Endothelial cell (in vitro differentiated cells): ENCODE measurements at regions not wholly inside any gene's neighbourhood (a gene's known extent, or its start where the extent isn't known, plus 50 kb on each side); places are given as distances from the start of the nearest gene placed in this dataset.
"Not testable (repeated sequence)": the region's sequence is repeated elsewhere in the genome, so short reads cannot be mapped to it uniquely, and the experiment has no call there.

Experiments used
- DNase-seq: peaks from one replicate; pipeline ENCODE4 v3.0.0; 2021; ENCODE audit warnings: low spot score
- H3K27ac Mint-ChIP-seq: one replicate; pipeline ENCODE4 v1.8.0; 2021; ENCODE audit warnings: mixed read lengths, inconsistent platforms; ENCODE audit not compliant: unreplicated experiment
- H3K27me3 Mint-ChIP-seq: one replicate; pipeline ENCODE4 v1.8.0; 2021; ENCODE audit warnings: mild to moderate bottlenecking, moderate library complexity, mixed read lengths, inconsistent platforms; ENCODE audit not compliant: unreplicated experiment
- H3K36me3 Mint-ChIP-seq: one replicate; pipeline ENCODE4 v1.8.0; 2021; ENCODE audit warnings: mild to moderate bottlenecking, low read depth, mixed read lengths, inconsistent platforms; ENCODE audit not compliant: unreplicated experiment
- H3K4me1 Mint-ChIP-seq: one replicate; pipeline ENCODE4 v1.8.0; 2021; ENCODE audit warnings: mild to moderate bottlenecking, mixed read lengths, inconsistent platforms; ENCODE audit not compliant: unreplicated experiment
- H3K4me3 Mint-ChIP-seq: one replicate; pipeline ENCODE4 v1.8.0; 2021; ENCODE audit warnings: mild to moderate bottlenecking, mixed read lengths, inconsistent platforms; ENCODE audit not compliant: unreplicated experiment
- H3K9me3 Mint-ChIP-seq: one replicate; pipeline ENCODE4 v1.8.0; 2021; ENCODE audit warnings: mixed read lengths, inconsistent platforms; ENCODE audit not compliant: unreplicated experiment
- CTCF ChIP-seq: fragments of 200-600 bp; sonication (generic); IDR thresholded peaks from one replicate; pipeline ENCODE4 v1.5.0; 2021; ENCODE audit warnings: antibody characterized with exemption; ENCODE audit not compliant: unreplicated experiment

GRCh38 chr16:17031484-17032268 lies 439.1 kb downstream of the XYLT1 start:
- Mint-ChIP-seq H3K27ac (no peak overlapping the region), H3K36me3 (no peaks in the 10 kb centered on the region)

GRCh38 chr16:17032332-17032731 lies 438.4 kb downstream of the XYLT1 start:
- no peak for DNase-seq
- no peak overlapping the region for H3K4me3 Mint-ChIP-seq
- no peaks in the 10 kb centered on the region for H3K36me3 Mint-ChIP-seq
- no peak overlapping the region for H3K27ac Mint-ChIP-seq
- no peaks in the 10 kb centered on the region for H3K9me3 Mint-ChIP-seq
- no peaks in the 10 kb centered on the region for H3K4me1 Mint-ChIP-seq
- TF ChIP-seq CTCF: no peak
- no peaks in the 10 kb centered on the region for H3K27me3 Mint-ChIP-seq

More at GRCh38 chr16:17031484-17032268, 439.1 kb downstream of the XYLT1 start:
- Mint-ChIP-seq H3K4me3 (no peak overlapping the region), H3K27me3 (no peaks in the 10 kb centered on the region), H3K9me3 (no peaks in the 10 kb centered on the region), H3K4me1 (no peaks in the 10 kb centered on the region)
- no peak for DNase-seq
- TF ChIP-seq CTCF: no peak

GRCh38 chr16:17034477-17035252 lies 436.1 kb downstream of the XYLT1 start:
- DNase-seq: no peak
- no peaks in the 10 kb centered on the region for H3K4me1 Mint-ChIP-seq
- H3K27me3 Mint-ChIP-seq: no peaks in the 10 kb centered on the region
- H3K36me3 Mint-ChIP-seq: no peaks in the 10 kb centered on the region
- H3K4me3 Mint-ChIP-seq: no peak overlapping the region
- no peaks in the 10 kb centered on the region for H3K9me3 Mint-ChIP-seq
- TF ChIP-seq CTCF: no peak
- H3K27ac Mint-ChIP-seq: no peak overlapping the region

- DNase-seq: no peak
- no peaks in the 10 kb centered on the region for H3K36me3 Mint-ChIP-seq
- TF ChIP-seq CTCF: no peak
Observed at GRCh38 chr16:17037499-17037898, 433.3 kb downstream of the XYLT1 start.

GRCh38 chr16:17038415-17038814 lies 432.3 kb downstream of the XYLT1 start:
- TF ChIP-seq CTCF: no peak
- Mint-ChIP-seq H3K27me3 (peaks cover 1% of the 10 kb centered on the region), H3K27ac (no peak overlapping the region), H3K36me3 (no peaks in the 10 kb centered on the region), H3K4me1 (no peaks in the 10 kb centered on the region), H3K4me3 (no peak overlapping the region), H3K9me3 (no peaks in the 10 kb centered on the region)
- DNase-seq: no peak

More at GRCh38 chr16:17037499-17037898, 433.3 kb downstream of the XYLT1 start:
- no peaks in the 10 kb centered on the region for H3K9me3 Mint-ChIP-seq
- H3K4me1 Mint-ChIP-seq: no peaks in the 10 kb centered on the region
- H3K4me3 Mint-ChIP-seq: no peak overlapping the region
- H3K27me3 Mint-ChIP-seq: no peaks in the 10 kb centered on the region
- H3K27ac Mint-ChIP-seq: no peak overlapping the region

GRCh38 chr16:17049109-17049508 lies 421.7 kb downstream of the XYLT1 start:
- H3K4me1 Mint-ChIP-seq, DNase-seq, H3K4me3 Mint-ChIP-seq, H3K9me3 Mint-ChIP-seq, H3K36me3 Mint-ChIP-seq, H3K27me3 Mint-ChIP-seq, H3K27ac Mint-ChIP-seq: not testable (repeated sequence)
